Neural cell (in vitro differentiated cells): ENCODE measurements at regions not wholly inside any gene's neighbourhood (a gene's known extent, or its start where the extent isn't known, plus 50 kb on each side); places are given as distances from the start of the nearest gene placed in this dataset.

Experiments used
- H2AFZ ChIP-seq: fragments of 200-600, 300-800 bp; sonication (generic), shearing (Covaris generic); 2 replicates; pipeline ENCODE4 v1.6.0; 2014; ENCODE audit warnings: low read depth, mild to moderate bottlenecking, antibody characterized with exemption, low read length, moderate library complexity
- H3F3A ChIP-seq: fragments of 200-600 bp; shearing (Covaris generic); 2 replicates; pipeline ENCODE4 v1.6.1; 2016; ENCODE audit warnings: mild to moderate bottlenecking, moderate library complexity, mixed read lengths, antibody characterized with exemption, low read length; ENCODE audit not compliant: insufficient read depth, poor library complexity, severe bottlenecking
- H3K27ac ChIP-seq: fragments of 200-600, 300-800 bp; sonication (generic), shearing (Covaris generic); 2 replicates; pipeline ENCODE4 v1.5.1; 2014; ENCODE audit warnings: mild to moderate bottlenecking, low read length, moderate library complexity
- H3K27me3 ChIP-seq: fragments of 300-800, 200-600 bp; sonication (generic), shearing (Covaris generic); 2 replicates; pipeline ENCODE4 v1.6.0; 2014; ENCODE audit warnings: mild to moderate bottlenecking, low read depth, low read length, moderate library complexity; ENCODE audit not compliant: insufficient read depth
- H3K36me3 ChIP-seq: fragments of 300-800, 200-600 bp; sonication (generic), shearing (Covaris generic); 2 replicates; pipeline ENCODE4 v1.5.1; 2014; ENCODE audit warnings: mild to moderate bottlenecking, antibody characterized with exemption, low read length, moderate library complexity; ENCODE audit not compliant: insufficient read depth
- H3K4me2 ChIP-seq: fragments of 300-800, 200-600 bp; sonication (generic), shearing (Covaris generic); 2 replicates; pipeline ENCODE4 v1.6.0; 2014; ENCODE audit warnings: mild to moderate bottlenecking, low read length
- H3K4me3 ChIP-seq: fragments of 300-800, 200-600 bp; sonication (generic), shearing (Covaris generic); 2 replicates; pipeline ENCODE4 v1.5.1; 2014; ENCODE audit warnings: mild to moderate bottlenecking, low read length, moderate library complexity
- H3K79me2 ChIP-seq: fragments of 200-600 bp; shearing (Covaris generic); replicated peaks from 2 replicates; pipeline ENCODE4 v1.6.0; 2014; ENCODE audit warnings: mild to moderate bottlenecking, low read length, moderate library complexity; ENCODE audit not compliant: insufficient read depth
- H3K9ac ChIP-seq: fragments of 300-800, 200-600 bp; sonication (generic), shearing (Covaris generic); 2 replicates; pipeline ENCODE4 v1.6.1; 2016; ENCODE audit warnings: mild to moderate bottlenecking, low read length, mixed read lengths
- H3K9me2 ChIP-seq: fragments of 200-600 bp; shearing (Covaris generic); 2 replicates; pipeline ENCODE4 v1.6.1; 2016; ENCODE audit warnings: mild to moderate bottlenecking, low read length, mixed read lengths; ENCODE audit not compliant: insufficient read depth
- H3K9me3 ChIP-seq: fragments of 200-600, 300-800 bp; sonication (generic), shearing (Covaris generic); 2 replicates; pipeline ENCODE4 v1.6.1; 2016; ENCODE audit warnings: mild to moderate bottlenecking, mixed run types, low read length, moderate library complexity, mixed read lengths
- H4K20me1 ChIP-seq: fragments of 200-600 bp; shearing (Covaris generic); 2 replicates; pipeline ENCODE4 v1.6.1; 2016; ENCODE audit warnings: mild to moderate bottlenecking, mixed run types; ENCODE audit not compliant: insufficient read depth
- EP300 ChIP-seq: fragments of 450-650 bp; conservative IDR thresholded peaks from 2 replicates; pipeline ENCODE4 v1.6.1; 2014; ENCODE audit warnings: antibody characterized with exemption, mild to moderate bottlenecking, moderate library complexity; ENCODE audit not compliant: poor library complexity, severe bottlenecking
- EZH2 ChIP-seq: fragments of 200-600, 300-800 bp; shearing (Covaris generic), sonication (generic); IDR thresholded peaks from 2 replicates; pipeline ENCODE4 v1.6.1; 2014; ENCODE audit warnings: antibody characterized with exemption, low read length, borderline replicate concordance, mild to moderate bottlenecking; ENCODE audit not compliant: insufficient read depth, poor library complexity, severe bottlenecking
- MXI1 ChIP-seq: fragments of 450-650 bp; conservative IDR thresholded peaks from 2 replicates; pipeline ENCODE4 v1.6.1; 2014; ENCODE audit warnings: antibody characterized with exemption, mild to moderate bottlenecking; ENCODE audit not compliant: poor library complexity, severe bottlenecking
- POLR2AphosphoS5 ChIP-seq: IDR thresholded peaks from 2 replicates; pipeline ENCODE4 v1.6.1; 2012
- RAD21 ChIP-seq: fragments of 450-650 bp; conservative IDR thresholded peaks from 2 replicates; pipeline ENCODE4 v1.6.1; 2014; ENCODE audit warnings: antibody characterized with exemption, mild to moderate bottlenecking, moderate library complexity
- REST ChIP-seq: IDR thresholded peaks from 2 replicates; pipeline ENCODE4 v1.6.1; 2012; ENCODE audit warnings: borderline replicate concordance
- SMC3 ChIP-seq: fragments of 450-650 bp; conservative IDR thresholded peaks from 2 replicates; pipeline ENCODE4 v1.6.1; 2014; ENCODE audit warnings: antibody characterized with exemption, mild to moderate bottlenecking, moderate library complexity; ENCODE audit not compliant: poor library complexity
- TAF1 ChIP-seq: IDR thresholded peaks from 2 replicates; pipeline ENCODE4 v1.6.1; 2012; ENCODE audit warnings: low read depth
- TF ChIP-seq, protein P1 (sequence below): fragments of 450-650 bp; IDR thresholded peaks from 2 replicates; pipeline ENCODE4 v1.5.1; 2014; ENCODE audit warnings: antibody characterized with exemption, mild to moderate bottlenecking, moderate library complexity; ENCODE audit not compliant: poor library complexity, severe bottlenecking

- no peak overlapping the region for H3K9ac ChIP-seq
- H3K27ac ChIP-seq = no peak overlapping the region
- no peaks in the 10 kb centered on the region for H3K36me3 ChIP-seq
- no peaks in the 10 kb centered on the region for H3K27me3 ChIP-seq
- H3F3A ChIP-seq = no peaks in the 10 kb centered on the region
- H3K4me3 ChIP-seq = no peak overlapping the region
- no peaks in the 10 kb centered on the region for H4K20me1 ChIP-seq
- no peak overlapping the region for H2AFZ ChIP-seq
- peaks cover 3% of the 10 kb centered on the region for H3K9me3 ChIP-seq
- no peaks in the 10 kb centered on the region for H3K79me2 ChIP-seq
- TF ChIP-seq, protein P1, sequence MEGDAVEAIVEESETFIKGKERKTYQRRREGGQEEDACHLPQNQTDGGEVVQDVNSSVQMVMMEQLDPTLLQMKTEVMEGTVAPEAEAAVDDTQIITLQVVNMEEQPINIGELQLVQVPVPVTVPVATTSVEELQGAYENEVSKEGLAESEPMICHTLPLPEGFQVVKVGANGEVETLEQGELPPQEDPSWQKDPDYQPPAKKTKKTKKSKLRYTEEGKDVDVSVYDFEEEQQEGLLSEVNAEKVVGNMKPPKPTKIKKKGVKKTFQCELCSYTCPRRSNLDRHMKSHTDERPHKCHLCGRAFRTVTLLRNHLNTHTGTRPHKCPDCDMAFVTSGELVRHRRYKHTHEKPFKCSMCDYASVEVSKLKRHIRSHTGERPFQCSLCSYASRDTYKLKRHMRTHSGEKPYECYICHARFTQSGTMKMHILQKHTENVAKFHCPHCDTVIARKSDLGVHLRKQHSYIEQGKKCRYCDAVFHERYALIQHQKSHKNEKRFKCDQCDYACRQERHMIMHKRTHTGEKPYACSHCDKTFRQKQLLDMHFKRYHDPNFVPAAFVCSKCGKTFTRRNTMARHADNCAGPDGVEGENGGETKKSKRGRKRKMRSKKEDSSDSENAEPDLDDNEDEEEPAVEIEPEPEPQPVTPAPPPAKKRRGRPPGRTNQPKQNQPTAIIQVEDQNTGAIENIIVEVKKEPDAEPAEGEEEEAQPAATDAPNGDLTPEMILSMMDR = no peak
- no peak for TF ChIP-seq EP300
- no peak for TF ChIP-seq REST
- TF ChIP-seq TAF1 = no peak
- TF ChIP-seq EZH2 = no peak
- TF ChIP-seq SMC3 = no peak
- TF ChIP-seq POLR2AphosphoS5 = no peak
- TF ChIP-seq RAD21 = no peak
- TF ChIP-seq MXI1 = no peak
- H3K9me2 ChIP-seq = no peaks in the 10 kb centered on the region
- H3K4me2 ChIP-seq = no peak overlapping the region
These were observed 401.5 kb upstream of the PROK2 start for GRCh38 chr3:72186400-72186855.

GRCh38 chr3:72185549-72186399 is 400.8 kb upstream of the PROK2 start:
- TF ChIP-seq EZH2 (no peak), MXI1 (no peak), RAD21 (no peak), SMC3 (no peak), TAF1 (no peak), EP300 (no peak), POLR2AphosphoS5 (no peak)
- TF ChIP-seq, protein P1 = no peak
- Histone ChIP-seq H3K4me3 (no peak overlapping the region), H3F3A (no peaks in the 10 kb centered on the region), H3K9ac (no peak overlapping the region), H3K9me2 (no peaks in the 10 kb centered on the region), H3K4me2 (no peak overlapping the region), H3K36me3 (no peaks in the 10 kb centered on the region), H3K79me2 (no peaks in the 10 kb centered on the region), H3K27me3 (no peaks in the 10 kb centered on the region), H2AFZ (no peak overlapping the region), H3K9me3 (peaks cover 3% of the 10 kb centered on the region), H3K27ac (no peak overlapping the region), H4K20me1 (no peaks in the 10 kb centered on the region)
